Fibroblast of upper back skin (primary cell): ENCODE measurements at regions not wholly inside any gene's neighbourhood (a gene's known extent, or its start where the extent isn't known, plus 50 kb on each side); places are given as distances from the start of the nearest gene placed in this dataset.
"Not testable (repeated sequence)": the region's sequence is repeated elsewhere in the genome, so short reads cannot be mapped to it uniquely, and the experiment has no call there.

Experiments
- DNase-seq: peaks from one replicate; pipeline ENCODE4 v3.0.0-alpha.2; 2013

DNA sequence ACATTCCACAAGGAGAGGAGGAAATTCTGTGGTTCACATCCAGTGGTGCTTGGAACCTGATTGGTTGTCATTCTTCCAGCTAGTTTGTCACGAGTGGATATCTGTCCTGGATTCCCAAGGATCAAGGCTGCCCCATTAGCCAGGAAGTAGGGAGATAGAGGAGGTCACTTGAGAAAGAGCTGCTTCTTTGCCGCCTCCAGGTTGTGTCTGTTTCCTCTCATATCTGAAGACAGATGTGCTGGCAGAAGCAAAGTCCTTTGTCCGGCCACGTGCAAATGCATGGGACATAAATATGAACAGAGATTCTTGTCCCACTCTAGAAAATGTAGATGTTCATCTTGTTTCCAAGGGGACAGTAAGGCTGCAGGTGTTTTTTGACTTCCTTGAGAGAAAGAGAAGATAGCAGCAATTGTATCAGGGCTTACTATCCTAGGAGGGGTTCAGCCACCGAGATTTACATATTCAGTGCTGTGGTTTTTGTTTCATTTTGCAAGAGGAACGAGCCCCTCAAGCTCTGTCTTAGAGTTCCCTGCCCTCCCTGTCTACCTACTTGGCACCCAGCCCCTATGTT lies 174.4 kb downstream of the RPIA start:
- no peak for DNase-seq

DNA sequence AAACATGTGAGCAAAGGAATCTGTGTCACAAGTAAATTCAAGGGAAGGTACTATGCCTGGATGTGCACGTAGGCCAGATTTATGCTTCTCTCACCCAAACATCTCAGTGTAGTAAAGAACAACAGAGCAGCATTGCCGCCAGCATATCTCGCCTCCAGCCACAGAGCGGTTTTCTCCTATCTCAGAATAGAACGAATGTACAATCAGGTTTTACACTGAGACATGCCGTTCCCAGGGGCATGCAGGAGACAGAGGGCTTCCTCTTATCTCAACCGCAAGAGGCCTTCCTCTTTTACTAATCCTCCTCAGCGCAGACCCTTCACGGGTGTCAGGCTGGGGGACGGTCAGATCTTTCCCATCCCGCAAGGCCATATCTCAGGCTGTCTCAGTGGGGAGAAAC lies 175.3 kb downstream of the RPIA start:
- DNase-seq = no peak

- no peak for DNase-seq
These were observed 177.4 kb downstream of the RPIA start for GRCh38 chr2:88868861-88869260.

DNA sequence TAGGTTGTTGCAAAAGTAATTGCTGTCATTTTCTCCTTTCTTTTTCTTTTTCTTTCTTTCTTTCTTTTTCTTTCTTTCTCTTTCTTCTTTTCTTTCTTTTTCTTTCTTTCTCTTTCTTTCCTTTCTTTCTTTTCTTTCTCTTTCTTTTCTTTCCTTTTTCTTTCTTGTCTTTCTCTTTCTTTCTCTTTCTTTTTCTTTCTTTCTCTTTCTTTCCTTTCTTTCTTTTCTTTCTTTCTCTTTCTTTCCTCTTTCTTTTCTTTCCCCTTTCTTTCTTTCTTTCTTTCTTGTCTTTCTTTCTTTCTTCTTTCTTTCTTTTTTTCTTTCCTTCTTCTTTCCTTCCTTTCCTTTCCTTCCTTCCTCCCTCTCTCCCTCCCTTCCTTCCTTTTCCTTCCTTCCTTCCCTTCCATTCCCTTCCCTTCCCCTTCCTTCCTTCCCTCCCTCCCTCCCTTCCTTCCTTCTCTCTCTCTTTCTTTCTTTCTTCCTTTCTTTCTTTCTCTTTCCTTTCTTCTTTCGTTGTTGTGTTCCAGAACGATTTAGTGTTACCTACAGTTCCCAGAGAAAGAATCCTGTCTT lies 178.9 kb downstream of the RPIA start:
- DNase-seq = no peak

GRCh38 chr2:88871336-88871735 lies 179.9 kb downstream of the RPIA start:
- DNase-seq = no peak

GRCh38 chr2:88873620-88874019 lies 182.1 kb downstream of the RPIA start:
- DNase-seq = no peak

GRCh38 chr2:88874063-88874657 lies 182.7 kb downstream of the RPIA start:
- peak; percentile 45 for DNase-seq

DNA sequence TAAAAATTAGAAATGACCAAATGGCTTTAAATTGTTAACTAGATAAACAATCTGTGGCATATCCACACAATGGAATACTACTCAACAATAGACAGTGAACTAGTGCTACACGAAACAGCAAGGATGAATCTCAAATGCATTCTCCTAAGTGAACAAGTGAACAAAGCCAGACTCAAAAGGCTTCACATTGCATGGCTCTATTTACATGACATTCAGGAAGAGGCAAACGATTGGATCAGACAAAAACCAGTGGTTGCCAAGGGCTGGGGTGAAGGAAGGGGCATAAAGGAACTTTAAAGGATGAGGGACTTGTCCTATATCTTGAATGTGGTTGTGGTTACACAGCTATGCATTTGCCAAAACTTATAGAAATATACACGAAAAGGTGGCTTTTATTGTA lies 184.3 kb downstream of the RPIA start:
- DNase-seq = no peak

GRCh38 chr2:88880441-88880953 lies 189.0 kb downstream of the RPIA start:
- peak; percentile 57 for DNase-seq

- DNase-seq = no peak
These were observed 193.8 kb downstream of the RPIA start for GRCh38 chr2:88885275-88885674.

GRCh38 chr2:88885679-88886416 lies 194.4 kb downstream of the RPIA start:
- DNase-seq = no peak

DNA sequence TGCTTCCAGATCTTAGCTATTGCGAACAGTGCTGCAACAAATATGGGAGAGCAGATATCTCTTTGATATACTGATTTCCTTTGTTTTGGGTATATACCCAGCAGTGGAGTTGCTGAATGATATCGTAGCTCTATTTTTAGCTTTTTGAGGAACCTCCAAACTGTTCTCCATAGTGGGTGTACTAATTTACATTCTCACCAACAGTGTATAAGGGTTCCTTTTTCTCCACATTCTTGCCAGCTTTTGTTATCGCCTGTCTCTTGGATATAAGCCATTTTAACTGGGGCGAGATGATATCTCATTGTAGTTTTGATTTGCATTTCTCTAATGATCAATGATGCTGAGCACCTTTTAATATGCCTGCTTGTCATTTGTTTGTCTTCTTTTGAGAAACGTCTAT lies 196.0 kb downstream of the RPIA start:
- DNase-seq = not testable (repeated sequence)

DNA sequence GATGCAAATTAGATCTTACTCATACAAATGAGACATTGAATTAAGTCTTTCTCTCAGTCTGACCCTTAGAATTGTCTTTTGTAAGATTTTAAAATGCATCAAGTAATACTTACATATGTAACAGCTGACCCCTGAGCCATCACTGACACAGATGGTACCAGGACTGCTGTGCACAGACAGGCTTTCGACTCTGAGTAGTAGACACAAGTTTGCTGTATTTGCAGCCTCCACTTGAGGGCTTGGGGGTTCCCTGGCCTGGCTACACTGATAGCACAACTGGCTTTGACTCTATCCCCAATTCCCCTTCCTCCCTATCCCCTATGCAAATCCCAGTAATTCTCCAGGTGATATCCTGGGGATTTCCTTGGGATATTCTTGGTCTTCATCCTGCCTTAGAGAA lies 200.7 kb downstream of the RPIA start:
- no peak for DNase-seq

DNA sequence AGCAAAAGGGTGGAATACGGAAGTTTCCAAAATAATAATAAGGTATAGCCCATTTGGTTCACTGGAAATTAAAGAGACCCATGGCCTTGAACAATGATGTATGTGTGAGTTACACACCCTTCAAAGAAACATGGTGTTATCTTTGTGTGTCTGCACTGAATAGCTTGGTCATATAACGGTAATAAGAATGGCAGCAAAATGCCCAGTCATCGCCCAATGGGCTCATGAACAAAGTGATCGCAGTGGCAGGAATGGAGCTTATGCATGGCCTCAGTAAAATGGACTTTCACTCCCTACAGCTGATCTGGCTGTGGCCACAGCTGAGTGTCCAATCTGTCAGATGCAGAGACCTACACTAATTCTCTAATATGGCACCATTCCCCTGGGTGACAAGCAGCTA lies 201.3 kb downstream of the RPIA start:
- no peak for DNase-seq

DNA sequence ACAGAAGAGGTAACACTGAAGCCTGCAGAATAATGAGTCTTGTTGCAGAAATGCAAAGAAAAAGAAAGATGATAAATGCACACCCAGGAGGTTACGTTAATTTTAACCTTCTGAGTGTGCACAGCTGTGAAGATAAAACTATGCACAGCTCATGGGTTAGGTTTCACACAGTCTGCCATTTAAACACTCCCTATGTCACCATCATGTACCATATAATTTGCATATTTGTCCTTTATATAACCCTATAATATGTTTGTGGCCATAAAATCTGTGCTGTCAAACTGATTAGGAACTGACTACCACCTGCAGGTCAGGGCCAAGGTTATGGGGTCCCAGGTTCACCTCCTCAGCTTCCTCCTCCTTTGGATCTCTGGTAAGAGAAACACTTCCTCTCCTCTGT lies 205.5 kb downstream of the RPIA start:
- DNase-seq = no peak

DNA sequence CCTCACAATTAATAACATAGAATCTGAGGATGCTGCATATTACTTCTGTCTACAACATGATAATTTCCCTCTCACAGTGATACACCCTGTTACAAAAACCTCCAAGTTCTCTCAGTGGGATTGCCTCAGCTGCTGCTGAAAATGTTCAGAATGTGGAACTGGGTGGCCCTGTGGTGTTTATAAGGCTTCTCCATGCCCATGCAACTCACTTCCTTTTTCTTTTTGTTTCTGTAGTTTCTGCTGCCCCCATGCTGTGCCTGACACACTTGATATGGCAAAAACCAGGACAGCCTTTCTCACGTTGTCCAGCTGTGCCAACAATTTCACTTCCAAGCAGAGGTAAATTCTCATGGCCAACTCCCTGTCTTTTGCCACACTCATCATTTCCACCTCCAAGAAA lies 206.2 kb downstream of the RPIA start:
- DNase-seq = no peak

DNA sequence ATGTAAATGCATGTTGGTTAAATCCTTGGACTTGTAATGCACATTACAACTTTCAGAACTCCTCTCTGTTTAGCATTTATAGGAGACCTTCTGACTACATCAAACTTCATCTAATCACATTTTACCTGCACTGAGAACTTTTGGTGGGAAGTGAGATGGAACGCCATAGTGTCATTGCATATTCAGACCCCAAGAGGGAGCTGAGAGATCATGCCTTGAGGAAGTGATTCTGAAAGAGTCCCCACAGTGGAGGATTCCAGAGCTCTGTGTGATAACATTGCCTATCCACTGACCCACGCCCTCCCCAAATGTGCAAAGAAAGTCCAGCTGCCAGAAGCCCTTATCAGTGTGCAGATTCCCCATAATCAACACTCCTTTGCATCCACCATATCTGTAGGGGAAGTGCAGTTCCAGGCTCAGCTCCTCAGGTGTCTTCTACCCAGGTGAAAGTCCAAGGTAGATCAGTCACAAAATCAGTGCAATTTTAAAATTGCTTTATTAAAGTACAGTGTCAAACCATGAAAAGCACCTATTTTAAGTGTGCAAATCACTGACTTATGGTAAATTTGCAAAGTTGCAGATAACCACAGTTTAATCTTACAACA lies 212.4 kb downstream of the RPIA start:
- DNase-seq = peak; percentile 23

DNA sequence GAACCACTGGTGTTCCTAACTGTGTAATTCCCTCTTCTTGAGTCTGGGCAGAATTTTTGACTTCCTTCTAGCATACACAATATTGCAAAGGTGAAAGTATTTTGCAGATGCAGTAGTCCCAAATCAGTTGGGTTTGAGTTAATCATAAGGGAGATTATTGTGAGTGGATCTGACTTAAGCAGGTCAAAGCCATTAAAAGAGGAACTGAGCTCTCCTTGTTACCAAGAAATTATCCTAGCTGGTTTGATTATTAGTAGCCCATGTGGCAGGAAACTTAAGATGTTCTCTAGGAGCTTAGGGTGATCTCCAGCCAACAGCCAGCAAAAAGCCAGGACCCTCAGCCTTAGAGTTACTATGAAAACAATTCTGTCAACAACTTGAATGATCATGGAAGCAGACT lies 221.8 kb downstream of the RPIA start:
- no peak for DNase-seq

- DNase-seq = peak; percentile 4
These were observed 227.7 kb downstream of the RPIA start for GRCh38 chr2:88919087-88919738.

GRCh38 chr2:88920399-88920798 lies 228.9 kb downstream of the RPIA start:
- DNase-seq = not testable (repeated sequence)

- DNase-seq = no peak
These were observed 233.1 kb downstream of the RPIA start for GRCh38 chr2:88924533-88924932.

DNA sequence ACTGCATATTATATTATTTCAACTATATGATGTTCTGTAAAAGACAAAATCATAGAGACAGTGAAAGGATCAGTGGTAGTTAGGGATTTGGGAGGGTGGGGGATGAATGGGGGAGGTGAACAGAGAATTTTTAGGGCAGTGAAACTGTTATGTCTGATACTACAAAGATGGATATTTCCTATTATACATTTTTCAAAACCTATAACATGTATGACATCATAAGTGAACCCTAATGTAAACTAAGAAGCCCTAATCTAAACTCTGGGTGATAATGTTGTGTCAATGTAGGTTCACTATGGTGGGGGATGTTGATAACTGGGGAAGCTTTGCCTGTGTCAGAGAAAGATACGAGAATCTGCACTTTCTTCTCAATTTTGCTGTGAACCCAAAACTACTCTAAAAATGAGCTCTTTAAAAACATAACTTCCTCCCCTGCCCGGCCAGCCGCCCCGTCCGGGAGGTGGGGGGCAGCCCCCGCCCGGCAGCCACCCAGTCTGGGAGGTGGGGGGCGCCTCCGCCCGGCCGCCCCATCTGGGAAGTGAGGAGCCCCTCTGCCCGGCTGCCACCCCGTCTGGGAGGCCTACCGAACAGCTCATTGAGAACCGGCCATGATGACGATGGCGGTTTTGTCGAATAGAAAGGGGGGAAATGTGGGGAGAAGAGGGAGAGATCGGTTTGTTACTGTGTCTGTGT lies 234.4 kb downstream of the RPIA start:
- no peak for DNase-seq
